Amniotic stem cell (primary cell): ENCODE measurements at regions not wholly inside any gene's neighbourhood (a gene's known extent, or its start where the extent isn't known, plus 50 kb on each side); places are given as distances from the start of the nearest gene placed in this dataset.
"Not testable (repeated sequence)": the region's sequence is repeated elsewhere in the genome, so short reads cannot be mapped to it uniquely, and the experiment has no call there.

ENCODE experiments used
- DNase-seq: peaks from one replicate; lab custom pipeline; 2025; lab: John Stamatoyannopoulos, UW

DNA sequence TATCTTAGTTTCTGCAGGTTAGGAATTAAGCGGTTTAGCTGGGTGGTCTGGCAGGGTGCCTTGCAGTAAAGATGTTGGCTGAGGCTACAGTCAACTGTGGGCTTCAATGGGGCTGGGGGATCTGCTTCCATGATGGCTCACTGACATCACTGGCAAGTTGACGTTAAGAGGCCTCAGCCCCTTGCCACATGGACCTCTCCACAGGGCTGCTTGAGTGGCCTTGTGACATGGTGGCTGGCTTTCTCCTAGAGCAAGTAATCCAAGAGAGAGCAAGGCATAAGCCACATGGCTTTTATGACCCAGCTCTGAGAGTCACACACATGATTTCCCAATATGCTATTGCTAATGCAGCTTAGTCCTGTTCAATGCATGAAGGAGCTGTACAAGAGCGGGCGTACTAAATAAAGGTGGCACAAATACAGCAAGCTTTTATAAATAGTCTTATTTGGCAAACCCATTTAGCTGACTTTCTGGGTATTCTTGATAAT is 109.1 kb downstream of the SEPTIN7 start:
- DNase-seq = no peak

DNA sequence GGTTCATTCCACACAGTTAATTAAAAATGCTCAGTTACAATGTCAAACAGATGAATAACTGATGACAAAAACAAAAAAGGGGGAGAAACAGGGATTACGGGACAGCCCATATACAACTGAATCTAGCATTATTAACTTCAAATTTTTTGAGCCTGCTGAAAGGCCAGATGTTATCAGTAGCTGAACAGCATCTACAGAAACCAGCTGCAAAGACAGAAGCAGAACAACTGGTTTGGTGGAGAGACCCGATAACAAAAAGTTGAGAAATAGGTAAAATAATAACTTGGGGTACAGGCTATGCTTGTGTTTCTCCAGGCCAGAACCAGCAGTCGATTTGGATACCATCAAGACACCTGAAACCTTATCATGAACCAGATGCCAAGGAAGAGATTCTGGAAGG is 109.8 kb downstream of the SEPTIN7 start:
- not testable (repeated sequence) for DNase-seq

- DNase-seq = not testable (repeated sequence)
Measured at GRCh38 chr7:35913350-35913749, 112.5 kb downstream of the SEPTIN7 start.

GRCh38 chr7:35914214-35914613 is 113.4 kb downstream of the SEPTIN7 start:
- DNase-seq = not testable (repeated sequence)

- DNase-seq = not testable (repeated sequence)
Measured at GRCh38 chr7:35915247-35915955, 114.5 kb downstream of the SEPTIN7 start.

DNA sequence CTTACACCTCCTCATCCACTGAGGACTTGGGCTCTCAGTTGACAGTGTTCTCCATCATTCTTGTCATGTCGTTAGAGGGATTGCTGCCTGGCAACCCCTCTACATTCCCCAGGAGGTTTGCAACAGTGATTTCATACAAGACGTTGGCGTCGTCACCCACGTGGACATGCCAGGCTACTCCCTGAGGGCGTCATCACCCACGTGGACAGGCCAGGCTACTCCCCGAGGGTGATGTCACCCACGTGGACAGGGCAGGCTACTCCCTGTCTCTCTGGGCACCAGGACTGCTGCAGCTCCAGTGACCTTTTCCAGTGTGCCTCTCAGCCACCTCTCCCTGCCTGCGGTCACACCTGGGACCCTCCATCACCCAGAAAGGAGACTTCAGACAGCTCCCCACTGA is 117.4 kb downstream of the SEPTIN7 start:
- DNase-seq = not testable (repeated sequence)

DNA sequence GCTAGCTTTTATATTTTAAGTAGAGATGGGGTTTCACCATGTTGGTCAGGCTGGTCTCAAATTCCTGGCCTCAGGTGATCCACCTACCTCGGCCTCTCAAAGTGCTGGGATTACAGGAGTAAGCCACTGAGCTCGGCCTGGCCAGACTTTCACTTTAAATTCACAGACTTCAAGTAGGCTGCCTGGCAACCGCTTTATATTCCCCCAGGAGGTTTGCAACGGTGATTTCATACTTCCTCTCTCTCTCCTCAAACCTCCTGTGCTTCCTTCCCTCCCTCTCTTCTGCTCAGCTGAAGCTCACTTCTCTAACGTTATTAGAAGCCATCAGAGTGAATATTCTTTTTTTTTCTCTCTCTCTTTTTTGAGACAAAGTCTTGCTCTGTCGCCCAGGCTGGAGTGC is 118.8 kb downstream of the SEPTIN7 start:
- DNase-seq = not testable (repeated sequence)

DNA sequence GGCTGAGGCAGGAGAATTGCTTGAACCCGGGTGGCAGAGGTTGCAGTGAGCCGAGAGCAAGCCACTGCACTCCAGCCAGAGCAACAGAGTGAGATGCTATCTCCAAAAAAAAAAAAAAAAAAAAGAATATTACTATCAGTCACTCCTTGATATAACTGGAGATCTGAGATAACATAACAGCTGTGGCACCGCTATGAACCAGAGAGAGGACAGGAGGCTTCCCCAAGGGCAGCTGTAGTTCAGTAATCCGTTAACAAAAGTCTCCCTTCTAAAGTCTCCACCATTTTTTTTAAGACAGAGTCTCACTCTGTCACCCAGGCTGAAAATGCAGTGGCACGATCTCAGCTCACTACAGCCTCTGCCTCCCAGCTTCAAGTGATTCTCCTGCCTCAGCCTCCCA is 120.5 kb downstream of the SEPTIN7 start:
- not testable (repeated sequence) for DNase-seq

- DNase-seq = not testable (repeated sequence)
Measured at GRCh38 chr7:35924668-35925067, 123.8 kb downstream of the SEPTIN7 start.

DNA sequence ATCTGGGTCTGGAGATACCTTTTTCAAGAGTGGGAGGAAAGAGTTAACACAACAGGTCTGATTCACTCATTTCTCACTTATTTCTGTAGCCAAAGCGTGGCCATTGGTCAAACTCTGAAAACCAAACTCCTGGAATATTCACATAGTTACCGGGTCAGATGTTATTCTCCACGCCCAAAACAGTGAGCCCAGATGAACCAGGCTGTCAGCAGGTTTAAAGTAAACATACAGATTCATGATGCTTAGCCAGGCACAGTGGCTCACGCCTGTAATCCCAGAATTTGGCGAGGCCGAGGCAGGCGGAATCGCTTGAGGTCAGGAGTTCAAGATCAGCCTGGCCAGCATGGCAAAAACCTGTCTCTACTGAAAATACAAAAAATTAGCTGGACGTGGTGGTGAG is 126.1 kb downstream of the SEPTIN7 start:
- DNase-seq = not testable (repeated sequence)

DNA sequence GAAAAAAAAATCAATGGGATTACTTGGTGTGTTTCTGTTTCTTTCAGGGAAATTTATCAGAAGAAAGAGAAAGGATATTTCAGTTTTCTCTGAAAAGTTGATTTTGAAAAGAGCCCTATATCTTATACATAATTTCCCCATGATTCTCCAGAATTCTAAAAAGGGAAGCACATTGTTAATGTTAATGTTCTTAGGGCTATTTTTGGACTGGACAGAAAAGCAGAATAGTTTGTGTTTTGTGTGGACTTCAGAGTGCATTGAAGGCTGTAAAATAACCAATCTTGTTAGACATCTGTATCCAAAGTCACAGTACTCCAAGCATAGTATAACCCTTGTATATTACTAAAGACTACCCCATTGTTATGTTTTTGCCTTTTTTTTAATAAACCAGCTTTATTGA is 130.3 kb downstream of the SEPTIN7 start:
- DNase-seq = not testable (repeated sequence)

DNA sequence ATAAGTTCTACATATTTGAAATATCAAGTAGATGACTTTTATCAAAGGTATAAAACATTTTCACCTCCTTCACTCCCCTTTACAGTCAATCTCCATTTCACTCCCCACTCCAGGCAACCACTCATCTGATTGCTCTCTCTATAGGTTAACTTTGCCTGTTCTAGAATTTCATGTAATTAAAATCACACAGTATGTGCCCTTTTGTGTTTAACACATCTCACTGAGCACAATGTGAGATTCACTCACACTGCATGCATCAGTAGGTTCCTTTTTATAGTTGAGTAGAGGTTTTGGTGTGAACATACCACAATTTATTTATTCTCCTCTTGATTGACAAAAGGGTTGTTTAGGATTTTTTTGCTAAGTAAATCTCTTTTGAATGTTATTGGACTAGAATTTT is 130.7 kb downstream of the SEPTIN7 start:
- not testable (repeated sequence) for DNase-seq

DNA sequence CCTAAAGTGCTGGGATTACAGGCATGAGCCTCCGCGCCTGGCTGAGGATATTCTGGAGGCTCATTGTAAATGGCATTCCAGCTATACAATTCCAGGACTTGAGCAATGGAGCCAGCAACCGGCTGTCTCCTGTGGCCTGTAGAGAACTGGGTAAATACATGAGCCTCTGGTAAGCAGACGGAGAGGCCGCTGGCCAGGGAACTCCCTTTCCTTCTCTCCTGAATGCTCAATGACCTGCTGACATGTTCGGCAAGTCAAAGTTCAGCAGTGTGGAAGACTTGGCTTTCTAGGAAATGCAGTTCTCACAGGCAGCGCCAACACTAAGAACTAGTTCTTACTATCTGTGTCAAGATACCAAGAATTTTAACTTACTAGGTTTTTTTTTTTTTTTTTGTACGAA is 139.8 kb downstream of the SEPTIN7 start:
- not testable (repeated sequence) for DNase-seq

GRCh38 chr7:35945621-35946020 is 144.8 kb downstream of the SEPTIN7 start:
- DNase-seq = not testable (repeated sequence)

GRCh38 chr7:35955735-35956134 is 154.9 kb downstream of the SEPTIN7 start:
- DNase-seq = not testable (repeated sequence)

DNA sequence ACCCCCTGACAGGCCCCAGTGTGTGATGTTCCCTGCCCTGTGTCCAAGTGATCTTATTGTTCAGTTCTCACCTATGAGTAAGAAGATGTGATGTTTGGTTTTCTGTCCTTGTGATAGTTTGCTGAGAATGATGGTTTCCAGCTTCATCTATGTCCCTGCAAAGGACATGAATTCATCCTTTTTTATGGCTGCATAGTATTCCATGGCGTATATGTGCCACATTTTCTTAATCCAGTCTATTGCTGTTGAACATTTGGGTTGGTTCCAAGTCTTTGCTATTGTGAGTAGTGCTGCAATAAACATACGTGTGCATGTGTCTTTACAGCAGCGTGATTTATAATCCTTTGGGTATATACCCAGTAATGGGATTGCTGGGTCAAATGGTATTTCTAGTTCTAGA is 156.1 kb downstream of the SEPTIN7 start:
- DNase-seq = not testable (repeated sequence)

GRCh38 chr7:35961260-35961659 is 160.4 kb downstream of the SEPTIN7 start:
- DNase-seq = not testable (repeated sequence)

DNA sequence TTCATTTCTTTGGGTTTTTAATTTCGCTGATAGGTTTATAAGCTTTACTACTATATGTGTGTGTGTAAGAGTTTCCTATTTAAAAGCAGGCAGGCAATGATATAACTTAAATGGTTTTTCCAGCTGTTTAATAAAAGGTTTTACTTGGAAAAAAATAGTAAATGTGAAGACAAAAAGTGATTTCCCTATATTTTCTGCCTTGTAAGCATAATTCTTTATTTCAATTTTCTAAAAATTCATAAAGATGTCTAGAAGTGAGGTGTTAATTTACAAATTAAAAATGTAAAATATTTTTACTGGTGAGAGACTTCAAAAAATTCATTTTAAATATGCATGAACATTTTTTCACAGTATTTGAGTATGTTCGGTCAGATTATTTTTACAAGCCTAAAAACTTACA is 161.8 kb downstream of the SEPTIN7 start:
- not testable (repeated sequence) for DNase-seq

DNA sequence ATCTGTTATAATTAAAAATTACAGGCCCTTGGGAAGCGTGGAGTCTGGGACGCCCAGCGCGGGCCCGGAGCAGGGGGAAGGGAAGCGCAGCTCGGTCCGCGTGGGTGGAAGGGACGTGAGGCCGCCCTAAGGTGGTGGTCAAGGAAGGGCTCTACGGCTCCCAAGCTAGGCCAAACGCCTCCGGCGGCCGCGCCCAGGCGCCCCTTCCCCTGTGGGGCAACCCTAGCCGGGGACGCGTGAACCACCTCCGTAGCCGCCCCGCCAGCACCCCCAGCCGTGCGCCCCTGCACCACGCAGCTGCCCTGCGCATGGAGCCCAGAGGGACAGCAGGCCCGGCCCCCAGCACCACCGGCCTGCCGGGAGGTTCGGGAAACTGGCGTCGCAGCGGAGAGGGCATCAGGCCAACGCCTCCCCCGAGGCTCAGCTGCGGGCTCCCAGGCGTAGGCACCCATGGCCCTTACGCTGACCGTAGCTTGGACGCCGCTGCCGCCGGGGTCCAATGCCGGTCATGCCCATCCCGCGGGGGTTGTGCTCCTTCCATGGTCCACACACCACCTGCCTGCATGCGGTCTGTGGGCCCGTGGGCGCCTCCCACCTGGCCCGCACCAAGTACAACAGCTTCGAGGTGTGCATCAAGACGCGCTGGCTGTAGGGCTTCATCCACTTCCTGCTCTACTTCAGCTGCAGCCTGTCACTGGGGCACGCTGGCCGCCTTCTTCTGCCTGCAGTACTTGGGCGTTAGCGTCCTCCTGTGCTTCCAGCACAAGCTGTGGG is 166.7 kb downstream of the SEPTIN7 start:
- DNase-seq = no peak

GRCh38 chr7:35968140-35968940 is 167.5 kb downstream of the SEPTIN7 start:
- no peak for DNase-seq

- no peak for DNase-seq
Measured at GRCh38 chr7:35969066-35969465, 168.2 kb downstream of the SEPTIN7 start.

DNA sequence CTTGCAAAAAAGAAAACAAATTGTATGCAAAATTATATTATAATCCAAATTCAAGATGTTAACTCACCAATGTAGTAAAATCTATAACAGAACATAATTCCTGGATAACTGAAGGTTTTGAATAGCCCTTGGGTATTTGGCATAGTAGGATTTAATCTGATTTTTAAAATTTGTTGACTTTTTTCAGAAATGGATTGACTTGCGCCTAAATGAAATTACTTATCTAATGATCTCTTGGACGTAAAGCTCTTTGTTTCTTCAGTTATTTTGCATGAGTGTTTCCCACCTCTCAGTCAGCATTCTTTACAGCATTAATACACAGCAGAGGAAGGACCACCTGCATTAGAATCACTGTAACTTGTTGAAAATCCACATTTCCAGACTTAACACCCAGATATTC is 169.6 kb downstream of the SEPTIN7 start:
- no peak for DNase-seq
